ENCODE measurements at regions not wholly inside any gene's neighbourhood (a gene's known extent, or its start where the extent isn't known, plus 50 kb on each side); places are given as distances from the start of the nearest gene placed in this dataset.
"Not testable (repeated sequence)": the region's sequence is repeated elsewhere in the genome, so short reads cannot be mapped to it uniquely, and the experiment has no call there.

DNA sequence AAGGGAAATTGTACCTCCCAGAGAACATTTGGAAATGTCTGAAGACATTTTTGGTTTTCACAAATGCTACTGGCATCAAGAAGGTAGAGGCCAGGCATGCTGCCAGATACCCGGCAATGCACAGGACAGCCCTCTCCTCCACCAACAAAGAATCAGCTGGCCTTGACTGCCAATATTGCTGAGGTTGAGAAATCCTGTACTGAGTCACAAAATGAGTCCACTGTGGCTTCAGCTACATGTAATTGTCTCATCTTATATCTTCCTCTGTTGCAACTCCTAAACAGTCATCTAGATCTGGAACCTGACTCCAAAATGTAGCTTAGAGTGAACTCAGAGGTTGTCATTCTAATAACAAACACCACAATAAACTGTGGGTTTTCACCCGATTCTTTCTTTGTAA lies 327.5 kb upstream of the POGK start:
- peak; percentile 89 for DNase-seq

DNA sequence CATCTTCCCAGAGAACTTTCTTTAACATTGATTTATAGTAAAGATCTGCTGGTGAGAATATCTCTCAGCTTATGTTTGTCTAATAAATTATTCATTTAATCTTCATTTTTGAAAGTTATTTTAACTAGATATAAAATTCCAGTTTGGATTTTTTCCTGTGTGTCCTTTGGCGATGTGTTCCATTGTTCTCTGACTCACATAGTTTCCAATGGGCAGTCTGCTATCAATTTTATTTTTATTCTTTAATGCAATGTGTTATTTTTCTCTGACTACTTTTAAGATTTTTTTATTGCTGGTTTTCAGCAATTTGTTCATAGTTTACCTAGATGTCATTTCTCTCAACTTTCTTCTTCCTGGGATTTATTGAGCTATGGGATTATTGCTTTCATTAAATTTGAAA lies 325.2 kb upstream of the POGK start:
- no peak for DNase-seq

DNA sequence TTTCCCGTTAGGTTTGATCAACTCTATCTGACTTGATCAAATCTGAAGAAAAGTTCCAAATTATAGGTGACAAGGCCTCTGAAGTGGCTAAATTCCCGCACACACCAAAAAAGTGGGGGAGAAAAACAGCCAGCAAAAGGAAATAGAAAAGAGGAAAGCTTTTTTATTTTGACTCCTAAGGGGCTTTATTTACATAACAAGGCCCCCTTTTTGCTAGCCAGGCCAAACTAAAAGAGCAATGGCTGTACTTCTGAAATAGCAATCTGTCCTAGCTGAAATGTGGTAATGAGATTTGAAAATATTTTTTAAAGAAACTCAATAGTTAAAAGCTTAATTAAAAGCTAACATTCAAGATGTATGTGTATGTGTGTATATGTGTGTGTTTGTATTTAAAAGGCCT lies 311.5 kb upstream of the POGK start:
- DNase-seq = no peak

DNA sequence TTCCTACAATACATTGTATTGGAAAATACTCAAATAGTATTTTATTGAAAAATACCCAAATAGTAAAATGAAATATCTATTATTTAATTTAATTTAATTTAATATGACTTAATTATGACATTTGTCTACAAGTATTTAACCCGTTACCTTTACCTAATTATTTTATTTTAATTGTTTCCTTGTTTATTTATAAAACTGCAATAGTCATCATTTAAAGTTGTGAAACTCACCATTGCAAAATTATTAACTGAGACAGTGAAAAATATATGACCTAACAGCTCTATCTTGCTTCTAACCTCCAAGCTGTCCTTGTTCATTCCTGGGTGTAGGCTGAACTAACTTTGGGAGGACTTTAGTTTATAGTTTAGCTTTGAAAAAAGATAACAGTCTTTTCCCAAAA lies 300.6 kb upstream of the POGK start:
- no peak for DNase-seq

DNA sequence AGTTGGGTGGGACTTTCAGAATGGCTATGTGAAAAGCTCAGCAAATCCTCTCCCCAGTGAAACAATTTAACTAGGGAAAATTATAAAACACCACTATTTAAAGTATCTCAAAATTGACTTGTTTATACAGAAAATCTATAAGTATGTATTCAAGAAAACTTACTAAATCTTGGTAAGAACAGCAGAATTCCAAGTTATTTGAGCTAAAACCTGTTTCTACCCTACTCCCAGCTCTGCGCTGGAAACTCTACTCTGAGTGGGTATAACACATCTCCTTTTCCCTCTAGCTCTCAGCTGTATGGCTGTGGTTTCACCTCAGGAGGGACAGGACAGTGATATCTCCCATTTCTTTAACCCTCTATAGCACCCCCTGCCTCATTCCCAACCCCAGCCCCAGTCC lies 295.2 kb upstream of the POGK start:
- no peak for DNase-seq

DNA sequence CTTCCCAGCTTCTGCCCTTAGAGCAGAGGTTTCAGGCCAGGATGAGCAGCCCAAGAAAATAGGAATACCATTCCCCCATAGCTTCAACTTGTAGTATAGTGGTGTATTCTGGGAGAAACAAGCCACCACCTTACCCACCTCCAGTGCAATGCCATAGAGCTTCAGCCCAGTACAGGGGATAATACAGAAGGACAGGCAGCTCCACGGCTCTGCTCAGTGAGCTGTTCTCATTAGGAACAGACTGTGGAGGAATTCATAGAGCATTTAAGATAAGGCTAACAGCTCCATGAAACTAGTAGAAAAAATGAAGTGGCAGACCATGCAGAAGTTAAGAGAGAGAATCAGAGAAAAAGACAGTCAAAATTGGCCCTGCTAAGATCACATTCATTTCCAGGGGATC lies 294.7 kb upstream of the POGK start:
- DNase-seq = no peak

DNA sequence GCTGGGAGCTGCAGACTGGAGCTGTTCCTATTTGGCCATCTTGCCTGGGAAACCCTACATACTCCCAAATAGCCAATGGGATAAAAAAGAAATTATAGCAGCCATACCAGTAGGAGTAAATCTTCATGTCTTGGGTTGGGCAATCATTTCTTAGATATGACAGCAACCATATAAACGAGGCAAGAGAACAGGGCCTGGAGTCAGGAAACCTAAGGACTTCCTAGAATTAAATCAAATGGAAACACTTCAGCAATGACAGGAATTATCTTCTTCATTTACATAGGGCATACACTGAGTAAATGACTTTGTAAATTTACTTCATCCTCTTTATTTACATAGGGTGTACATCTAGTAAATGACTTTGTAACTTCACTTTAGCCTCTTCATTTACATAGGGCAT lies 286.6 kb upstream of the POGK start:
- no peak for DNase-seq

DNA sequence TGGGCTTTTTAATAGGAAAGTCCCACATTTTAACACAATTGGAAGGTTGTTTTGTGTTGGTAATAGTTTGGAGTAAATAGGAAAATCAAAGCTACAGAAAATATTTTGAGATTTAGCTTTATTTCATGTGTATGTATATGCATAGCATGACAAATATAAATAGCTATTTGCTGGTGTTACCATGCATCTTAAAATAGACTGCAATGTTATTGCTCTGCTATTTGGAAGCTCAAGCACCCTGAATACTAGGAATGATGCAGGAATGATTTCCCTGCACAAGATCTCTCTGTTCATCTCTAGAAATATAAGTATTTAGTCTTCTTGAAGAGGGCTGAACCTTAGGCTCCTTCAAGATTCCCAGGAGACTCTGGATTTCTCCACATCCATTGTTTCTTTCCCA lies 268.3 kb upstream of the POGK start:
- DNase-seq = no peak

DNA sequence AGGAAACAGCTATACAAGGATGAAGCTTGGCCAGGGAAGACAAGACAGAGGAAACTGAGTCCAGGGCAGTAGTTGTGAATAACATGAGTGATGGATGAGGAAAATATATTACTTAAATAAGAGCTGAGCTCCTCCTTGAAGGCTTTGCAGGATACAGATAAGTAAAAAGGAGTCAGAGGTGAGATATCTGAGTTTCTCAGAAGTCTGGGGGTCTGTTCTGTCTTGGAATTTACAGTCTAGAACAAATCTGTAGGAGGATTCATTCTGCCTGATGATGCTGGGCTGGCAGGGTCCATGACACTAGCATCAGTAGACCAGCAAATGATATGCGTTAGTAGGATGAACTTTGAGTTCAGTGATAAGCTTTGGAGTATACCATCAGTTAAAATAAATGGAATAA lies 266.1 kb upstream of the POGK start:
- no peak for DNase-seq

DNA sequence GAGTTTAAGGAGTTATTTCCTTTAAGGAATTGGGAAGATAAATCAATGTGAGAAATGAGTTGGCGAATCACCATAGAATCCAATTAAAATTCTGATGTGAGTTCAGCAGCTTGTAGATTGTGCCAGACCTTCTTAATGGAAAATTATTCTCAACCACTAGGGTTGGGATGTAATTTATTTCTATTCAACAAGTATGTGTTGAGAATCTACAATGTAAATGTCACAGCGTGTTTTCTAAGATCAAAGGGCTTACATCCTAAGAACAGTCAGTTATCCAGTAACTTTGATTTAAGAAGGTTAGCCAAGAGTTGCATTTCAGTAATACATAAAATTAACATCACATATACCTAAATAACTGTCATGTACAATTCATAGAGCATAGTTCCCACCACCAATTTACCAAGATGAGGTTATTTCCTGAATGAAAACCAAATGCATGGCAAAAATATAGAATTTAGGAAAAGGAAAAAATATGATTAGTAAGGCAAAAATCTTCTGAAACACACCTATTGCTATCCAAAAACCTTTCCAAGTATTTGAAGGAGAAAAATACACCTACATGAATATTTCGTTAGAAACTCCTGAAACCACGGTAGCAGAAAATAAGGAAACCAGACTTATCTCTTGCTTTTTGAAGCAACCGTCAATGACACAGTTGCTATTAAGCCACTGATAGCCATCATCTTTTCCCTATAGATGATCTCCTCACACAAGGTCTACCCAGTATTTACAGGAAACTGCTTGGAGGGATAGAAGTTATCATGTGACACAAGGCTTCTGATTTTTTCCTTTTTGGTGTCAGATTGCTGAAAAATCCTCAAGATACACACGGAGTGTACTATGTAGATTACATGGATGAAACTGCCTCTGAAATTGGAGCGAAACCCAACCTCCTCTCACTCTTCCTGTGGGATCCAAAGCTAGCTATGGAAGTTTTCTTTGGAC lies 259.4 kb upstream of the POGK start:
- DNase-seq = no peak

DNA sequence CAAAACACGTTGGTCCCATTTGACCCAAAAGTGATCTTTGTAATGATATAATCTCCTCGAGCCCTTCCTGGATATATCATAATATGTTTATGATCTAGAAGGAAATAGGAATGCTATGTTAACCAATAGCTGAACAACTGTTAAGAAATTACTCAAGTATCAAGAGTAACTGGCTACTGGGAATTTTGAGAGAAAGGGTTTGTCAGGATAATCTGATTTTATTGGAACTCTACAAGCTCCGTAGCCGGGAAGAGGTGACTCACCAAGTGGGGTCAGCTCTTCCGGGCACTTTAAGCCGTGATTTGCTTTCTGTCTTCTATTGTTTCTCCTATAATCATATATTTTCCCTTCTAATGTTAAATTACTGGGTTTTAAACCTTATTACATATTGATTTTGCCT lies 250.5 kb upstream of the POGK start:
- DNase-seq = no peak

DNA sequence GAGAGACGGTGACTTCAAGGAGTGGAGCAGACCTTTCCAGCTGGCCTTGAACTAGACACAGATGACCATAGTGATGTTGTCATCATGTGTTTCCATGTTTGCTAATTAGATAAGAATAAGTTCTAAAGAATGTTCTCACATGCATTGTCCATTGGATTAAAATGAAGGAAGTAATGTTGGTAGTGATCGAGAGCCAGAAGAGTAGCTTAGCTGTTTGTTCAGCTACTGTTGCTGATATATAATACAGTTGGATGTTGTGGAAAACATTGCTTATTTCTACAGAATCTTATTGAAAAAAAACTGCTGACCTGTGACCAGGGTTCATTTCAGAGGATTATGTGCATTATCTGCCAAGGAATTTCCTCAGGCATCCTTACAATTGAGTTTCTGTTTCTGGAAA lies 249.1 kb upstream of the POGK start:
- DNase-seq = no peak

DNA sequence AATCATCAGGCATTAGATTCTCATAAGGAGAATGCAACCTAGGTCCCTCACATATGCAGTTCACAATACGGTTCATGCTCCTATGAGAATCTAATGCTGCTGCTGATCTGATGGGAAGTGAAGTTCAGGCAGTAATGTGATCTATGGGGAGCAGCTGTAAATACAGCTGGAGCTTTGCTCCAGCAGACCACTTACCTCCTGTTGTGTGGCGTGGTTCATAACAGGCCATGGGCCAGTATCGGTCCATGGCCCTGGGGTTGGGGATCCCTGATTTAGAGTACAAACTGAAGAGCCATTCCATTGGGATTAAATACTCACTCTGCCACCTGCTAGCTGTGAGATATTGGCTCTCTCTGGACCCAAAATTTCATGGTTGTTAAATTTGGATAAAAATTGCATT lies 244.6 kb upstream of the POGK start:
- no peak for DNase-seq

DNA sequence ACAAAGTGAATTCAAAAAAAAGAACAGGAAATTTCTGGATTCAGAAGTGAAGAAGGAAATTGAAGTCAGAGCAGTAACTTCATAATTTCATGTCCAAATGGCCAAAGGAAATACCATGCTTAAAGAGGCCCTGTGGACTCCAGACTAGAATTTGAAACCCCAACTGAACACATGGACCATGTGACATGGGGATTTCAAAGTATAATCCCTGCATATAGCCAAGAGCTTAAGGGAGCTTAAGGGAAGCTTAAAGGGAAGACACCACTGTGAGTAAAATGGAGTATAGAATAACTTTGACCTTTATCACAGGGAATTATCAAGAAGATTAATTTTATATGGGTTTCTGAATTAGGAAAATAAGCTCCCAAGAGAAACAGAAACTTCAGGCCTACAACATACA lies 241.8 kb upstream of the POGK start:
- no peak for DNase-seq

DNA sequence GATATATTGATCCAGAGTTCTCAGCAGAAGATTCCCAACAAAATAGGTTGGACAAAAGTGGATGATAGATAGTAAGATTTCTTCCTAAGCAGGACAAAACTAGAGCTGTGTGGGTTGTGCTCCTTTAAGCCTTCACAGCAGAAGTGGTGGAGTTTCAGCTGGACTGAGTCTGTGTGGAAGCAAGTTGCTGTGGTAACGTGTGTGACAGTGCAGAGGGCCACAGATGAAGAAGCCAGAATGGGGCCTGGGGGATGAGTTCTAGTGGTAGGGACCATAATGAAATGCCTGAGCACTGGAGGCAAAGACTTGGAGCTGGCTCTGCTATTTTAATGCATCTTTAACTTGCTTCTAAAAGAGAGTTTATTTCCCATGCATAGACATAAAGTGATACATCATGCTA lies 238.7 kb upstream of the POGK start:
- DNase-seq = no peak

DNA sequence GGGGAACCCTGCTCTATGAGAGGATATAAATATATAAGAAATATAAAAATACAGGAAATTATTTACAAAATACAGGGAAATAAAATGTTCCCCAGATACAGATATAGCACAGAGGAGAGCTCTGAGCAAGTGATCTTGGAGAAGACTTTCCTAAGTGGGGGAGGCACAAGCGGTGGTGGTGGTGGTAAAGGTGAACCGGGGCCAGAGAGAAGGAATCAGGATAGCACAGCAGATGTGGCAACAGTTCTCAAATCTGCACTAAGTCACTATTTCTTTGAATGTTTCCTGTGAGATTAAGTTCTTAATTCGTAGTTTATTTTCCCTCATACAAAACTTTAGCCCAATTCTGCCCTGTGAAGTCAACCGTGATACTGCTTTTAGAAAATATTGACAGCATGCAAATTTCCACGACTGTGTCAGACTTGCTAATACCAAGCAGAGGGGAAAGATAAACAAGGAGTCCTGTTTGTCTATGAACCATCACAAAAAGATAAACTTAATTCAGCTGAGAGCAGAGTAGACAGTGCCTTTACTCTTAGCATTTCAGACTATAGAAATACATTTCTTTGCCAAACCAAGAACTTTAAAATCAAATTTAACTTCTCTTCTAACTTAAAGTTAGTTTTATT lies 237.5 kb upstream of the POGK start:
- no peak for DNase-seq

DNA sequence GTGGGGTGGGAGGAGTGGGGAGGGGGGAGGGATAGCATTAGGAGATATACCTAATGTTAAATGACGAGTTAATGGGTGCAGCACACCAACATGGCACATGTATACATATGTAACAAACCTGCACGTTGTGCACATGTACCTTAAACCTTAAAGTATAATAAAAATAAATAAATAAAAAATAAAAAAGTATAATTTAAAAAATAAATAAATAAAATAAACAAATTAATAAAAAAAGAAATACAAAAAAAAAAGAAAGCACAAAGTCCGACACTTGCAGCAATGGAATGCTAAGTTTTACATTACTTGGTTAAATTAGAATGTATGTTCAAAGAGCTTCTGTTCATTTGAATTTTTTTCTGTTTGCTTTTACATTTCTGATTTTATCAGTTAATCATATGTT lies 236.5 kb upstream of the POGK start:
- DNase-seq = not testable (repeated sequence)

DNA sequence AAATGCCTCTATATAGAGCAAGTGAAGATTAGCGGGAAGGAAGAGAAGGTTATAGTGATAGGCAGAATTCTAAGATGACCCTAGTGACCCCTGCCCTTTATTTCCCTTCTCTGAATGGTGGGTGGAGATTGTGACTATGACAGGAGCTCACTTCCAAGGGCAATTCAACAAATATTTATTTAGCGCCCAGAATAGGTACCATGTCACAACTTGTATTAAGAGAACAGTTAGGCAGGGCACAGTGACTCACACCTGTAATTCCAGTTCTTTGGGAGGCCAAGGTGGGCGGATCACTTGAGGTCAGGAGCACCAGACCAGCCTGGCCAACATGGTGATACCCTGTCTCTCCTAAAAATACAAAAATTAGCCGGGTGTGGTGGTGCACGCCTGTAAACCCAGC lies 236.0 kb upstream of the POGK start:
- no peak for DNase-seq

DNA sequence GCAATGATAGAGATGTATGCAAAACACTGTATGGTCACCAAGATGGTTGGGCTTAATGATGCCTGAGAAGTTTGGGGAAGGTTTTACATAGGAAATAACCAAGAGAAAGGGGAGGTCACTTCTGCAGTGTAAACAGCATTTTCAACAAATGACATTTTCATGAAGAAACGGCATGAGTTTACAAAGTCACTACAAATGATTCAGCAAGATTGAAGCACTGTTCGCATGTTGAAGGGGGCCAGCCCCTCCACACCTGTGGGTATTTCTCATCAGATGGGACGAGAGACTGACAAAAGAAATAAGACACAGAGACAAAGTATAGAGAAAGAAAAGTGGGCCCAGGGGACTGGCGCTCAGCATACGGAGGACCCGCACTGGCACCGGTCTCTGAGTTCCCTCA lies 234.1 kb upstream of the POGK start:
- DNase-seq = no peak

DNA sequence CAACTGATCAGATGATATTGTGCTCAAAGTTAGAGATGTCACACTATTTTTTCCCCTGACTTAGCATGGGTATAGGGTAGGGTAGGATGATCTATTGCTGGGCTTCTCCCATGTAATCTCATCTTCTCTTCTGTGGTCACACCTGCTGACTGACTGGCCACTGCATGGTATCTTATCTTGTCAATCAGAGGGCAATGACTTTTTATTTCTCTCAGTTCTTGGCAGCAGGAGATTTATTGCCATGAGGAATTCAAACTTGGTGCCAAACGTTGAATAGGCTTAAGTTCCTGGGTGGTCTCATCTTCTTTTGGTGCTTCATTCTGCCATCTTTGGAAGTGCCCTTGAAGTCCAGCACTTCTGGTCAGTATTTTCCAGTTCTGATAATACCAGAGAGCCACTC lies 226.4 kb upstream of the POGK start:
- no peak for DNase-seq

DNA sequence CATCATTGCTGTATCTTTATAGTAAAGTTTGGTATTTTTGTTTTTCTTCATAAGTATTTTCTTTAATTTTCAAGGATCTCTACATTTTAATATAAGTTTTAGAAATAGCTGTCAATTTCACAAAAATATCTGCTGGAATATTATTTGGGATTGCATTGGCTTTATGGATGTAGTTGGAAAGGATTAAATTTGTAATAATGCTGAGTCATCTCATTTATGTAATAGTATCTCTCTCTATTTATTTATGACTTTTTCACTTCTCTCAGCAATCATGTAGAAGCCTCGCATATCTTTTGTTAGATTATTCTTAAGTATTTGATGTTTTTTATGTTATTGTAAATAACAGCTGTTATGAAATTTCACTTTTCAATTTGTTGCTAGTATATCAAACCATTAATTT lies 223.1 kb upstream of the POGK start:
- DNase-seq = no peak

DNA sequence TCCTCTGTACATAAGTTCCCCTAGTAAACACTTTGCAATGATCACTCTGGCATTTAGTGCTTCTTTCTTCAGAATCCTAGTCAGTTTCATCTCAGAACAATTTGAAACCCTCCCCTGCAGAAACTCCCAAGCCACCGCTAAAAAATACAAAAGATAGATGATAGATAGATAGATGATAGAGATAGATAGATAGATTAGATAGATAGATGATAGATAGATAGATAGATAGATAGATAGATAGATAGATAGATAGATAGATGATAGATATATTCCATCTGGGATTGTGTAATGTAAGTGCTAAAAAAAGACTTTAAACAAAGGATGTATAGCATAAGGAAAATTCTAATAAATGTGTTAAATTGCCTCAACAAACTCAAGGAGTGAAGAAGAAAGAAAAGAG lies 212.6 kb upstream of the POGK start:
- DNase-seq = no peak

DNA sequence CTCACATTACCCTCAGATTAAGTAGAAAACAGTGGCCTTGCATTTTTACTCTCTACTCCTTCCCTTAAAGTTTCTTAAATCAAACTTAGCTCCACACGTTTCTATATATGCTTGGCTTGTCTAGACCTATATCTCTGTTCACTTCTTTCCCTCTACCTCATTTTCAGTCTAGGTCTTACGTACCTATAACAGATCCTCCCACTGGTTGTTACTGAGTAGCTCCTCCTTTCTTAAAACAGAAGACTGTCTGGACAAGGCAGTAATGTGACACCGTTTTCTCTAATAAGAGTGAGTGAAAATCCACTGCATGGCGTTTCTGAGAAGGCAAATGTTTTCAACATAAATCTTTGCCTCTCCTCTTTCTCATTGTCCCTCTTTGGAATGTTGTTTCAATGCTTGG lies 211.7 kb upstream of the POGK start:
- DNase-seq = no peak

DNA sequence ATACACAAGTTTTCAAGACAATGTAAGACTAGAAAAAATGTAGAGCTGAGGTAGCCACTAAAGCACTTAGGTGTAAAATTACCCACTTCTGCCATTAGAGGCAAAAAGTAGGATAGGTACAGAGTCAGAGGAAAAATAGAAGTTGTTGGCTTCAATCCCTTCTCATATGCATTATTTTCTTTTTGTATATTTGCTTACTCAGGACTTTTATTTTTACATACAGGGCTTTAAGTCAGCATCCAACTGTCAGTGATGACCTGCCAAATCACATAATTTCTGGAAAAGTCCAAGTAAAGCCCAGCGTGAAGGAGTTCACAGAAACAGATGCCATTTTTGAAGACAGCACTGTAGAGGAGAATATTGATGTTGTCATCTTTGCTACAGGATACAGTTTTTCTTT lies 211.0 kb upstream of the POGK start:
- no peak for DNase-seq

DNA sequence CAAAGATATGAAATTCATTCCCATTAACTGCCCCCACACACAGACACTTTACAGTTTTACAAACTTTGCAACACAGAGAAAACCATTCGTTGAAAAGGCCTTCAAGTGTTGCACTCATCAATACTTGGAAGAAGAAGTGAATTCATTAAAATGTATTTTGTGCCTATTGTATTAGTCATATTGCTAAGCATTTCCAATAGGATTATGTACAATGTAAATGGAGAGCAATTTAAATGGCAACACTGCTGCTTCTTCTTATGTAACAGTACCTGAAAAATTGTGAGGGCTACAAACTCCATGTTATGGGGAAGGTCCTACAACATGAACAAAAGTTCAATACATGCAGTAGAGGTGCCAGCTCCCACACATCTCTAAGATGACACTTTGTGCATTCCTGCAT lies 209.3 kb upstream of the POGK start:
- DNase-seq = no peak

Measured in RPMI8226 (cell line).